ENCODE measurements at regions not wholly inside any gene's neighbourhood (a gene's known extent, or its start where the extent isn't known, plus 50 kb on each side); places are given as distances from the start of the nearest gene placed in this dataset.

DNA sequence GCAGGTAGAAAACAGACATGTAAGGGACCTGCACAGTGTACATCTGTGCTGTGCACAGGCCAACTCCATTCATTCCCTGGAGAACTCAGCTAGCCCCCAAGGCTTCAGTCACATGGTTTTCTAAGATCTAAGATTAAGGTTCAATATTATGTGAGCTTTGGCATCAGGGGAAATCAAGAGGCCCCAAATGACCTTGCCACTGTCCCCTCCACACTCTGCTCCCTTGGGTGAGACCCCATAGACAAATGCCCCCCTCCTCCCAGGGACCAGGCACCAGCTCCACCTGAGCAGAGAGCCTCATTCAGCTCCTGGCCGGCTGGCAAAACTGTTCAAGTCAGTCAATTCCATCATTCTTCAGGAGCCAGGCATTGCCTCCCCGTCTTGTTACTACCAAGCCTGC is 93.6 kb upstream of the TMEM18 start:
- DNase-seq (no peak), ATAC-seq (ENCODE audit: low read depth) (no peak)
- Mint-ChIP-seq H3K4me1 (no peaks in the 10 kb centered on the region), H3K4me3 (no peak overlapping the region), H3K36me3 (ENCODE audit: low read depth) (no peaks in the 10 kb centered on the region), H3K27ac (no peak overlapping the region), H3K9me3 (peaks cover 2% of the 10 kb centered on the region), H3K27me3 (peaks cover 4% of the 10 kb centered on the region)
- intact Hi-C loops (cut with micrococcal nuclease) = no loop called here
- ChIA-PET CTCF (no interaction called here), POLR2A (no interaction called here)
- TF ChIP-seq, protein P1, sequence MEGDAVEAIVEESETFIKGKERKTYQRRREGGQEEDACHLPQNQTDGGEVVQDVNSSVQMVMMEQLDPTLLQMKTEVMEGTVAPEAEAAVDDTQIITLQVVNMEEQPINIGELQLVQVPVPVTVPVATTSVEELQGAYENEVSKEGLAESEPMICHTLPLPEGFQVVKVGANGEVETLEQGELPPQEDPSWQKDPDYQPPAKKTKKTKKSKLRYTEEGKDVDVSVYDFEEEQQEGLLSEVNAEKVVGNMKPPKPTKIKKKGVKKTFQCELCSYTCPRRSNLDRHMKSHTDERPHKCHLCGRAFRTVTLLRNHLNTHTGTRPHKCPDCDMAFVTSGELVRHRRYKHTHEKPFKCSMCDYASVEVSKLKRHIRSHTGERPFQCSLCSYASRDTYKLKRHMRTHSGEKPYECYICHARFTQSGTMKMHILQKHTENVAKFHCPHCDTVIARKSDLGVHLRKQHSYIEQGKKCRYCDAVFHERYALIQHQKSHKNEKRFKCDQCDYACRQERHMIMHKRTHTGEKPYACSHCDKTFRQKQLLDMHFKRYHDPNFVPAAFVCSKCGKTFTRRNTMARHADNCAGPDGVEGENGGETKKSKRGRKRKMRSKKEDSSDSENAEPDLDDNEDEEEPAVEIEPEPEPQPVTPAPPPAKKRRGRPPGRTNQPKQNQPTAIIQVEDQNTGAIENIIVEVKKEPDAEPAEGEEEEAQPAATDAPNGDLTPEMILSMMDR (IDR thresholded peaks at IDR 0.05) = no peak

DNA sequence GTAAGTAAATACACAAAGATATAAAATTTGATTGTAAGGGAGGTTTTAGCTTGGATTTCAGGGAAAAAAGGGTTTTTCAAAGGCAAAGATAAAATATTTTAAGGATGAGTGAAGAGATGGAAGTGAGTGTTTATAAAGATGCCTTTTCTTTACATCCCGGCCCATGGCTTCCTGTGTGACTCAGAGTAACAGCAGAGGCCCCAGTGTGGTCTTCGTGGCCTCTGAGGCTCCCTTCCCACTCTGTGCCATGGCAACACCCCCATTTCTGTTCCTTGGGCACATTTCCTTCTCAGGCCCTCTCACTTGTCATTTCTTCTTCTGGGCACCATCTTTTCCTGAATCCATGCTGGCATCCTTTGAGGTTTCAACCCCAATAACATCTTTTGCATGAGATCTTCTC is 92.6 kb upstream of the TMEM18 start:
- DNase-seq = no peak
- intact Hi-C loops (cut with micrococcal nuclease) = no loop called here
- Mint-ChIP-seq H3K4me3 (no peak overlapping the region), H3K4me1 (no peaks in the 10 kb centered on the region), H3K27ac (no peak overlapping the region), H3K27me3 (peaks cover 4% of the 10 kb centered on the region), H3K9me3 (peaks cover 2% of the 10 kb centered on the region), H3K36me3 (ENCODE audit: low read depth) (no peaks in the 10 kb centered on the region)
- TF ChIP-seq, protein P1 (IDR thresholded peaks at IDR 0.05) = no peak
- no peak for ATAC-seq (ENCODE audit: low read depth)
- ChIA-PET POLR2A (no interaction called here), CTCF (no interaction called here)

DNA sequence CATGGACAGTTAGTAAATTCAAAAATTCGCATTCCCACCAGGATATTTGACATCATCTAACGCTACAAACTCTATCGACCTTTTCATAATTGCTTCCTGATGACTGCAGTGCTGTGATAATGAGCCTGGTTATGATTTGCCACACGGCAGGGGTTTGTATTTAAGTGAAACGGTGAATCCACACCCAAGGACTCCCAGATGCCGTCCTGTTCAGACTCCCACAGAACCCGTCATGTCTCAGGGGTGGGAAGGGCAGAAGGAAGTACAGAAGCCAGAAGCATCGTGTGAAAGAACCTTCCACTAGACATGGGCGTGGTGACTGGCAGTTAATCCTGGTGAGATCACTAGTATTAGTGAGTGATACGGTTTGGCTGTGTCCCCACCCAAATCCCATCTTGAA is 91.2 kb upstream of the TMEM18 start:
- no peaks in the 10 kb centered on the region for H3K4me1 Mint-ChIP-seq
- ChIA-PET POLR2A (no interaction called here), CTCF (no interaction called here)
- TF ChIP-seq, protein P1 (IDR thresholded peaks at IDR 0.05) = no peak
- ATAC-seq (ENCODE audit: low read depth) = no peak
- no peak overlapping the region for H3K4me3 Mint-ChIP-seq
- intact Hi-C loops (cut with micrococcal nuclease) = no loop called here
- no peak overlapping the region for H3K27ac Mint-ChIP-seq
- peaks cover 2% of the 10 kb centered on the region for H3K9me3 Mint-ChIP-seq
- H3K36me3 Mint-ChIP-seq (ENCODE audit: low read depth) = no peaks in the 10 kb centered on the region
- peaks cover 4% of the 10 kb centered on the region for H3K27me3 Mint-ChIP-seq
- DNase-seq = no peak

DNA sequence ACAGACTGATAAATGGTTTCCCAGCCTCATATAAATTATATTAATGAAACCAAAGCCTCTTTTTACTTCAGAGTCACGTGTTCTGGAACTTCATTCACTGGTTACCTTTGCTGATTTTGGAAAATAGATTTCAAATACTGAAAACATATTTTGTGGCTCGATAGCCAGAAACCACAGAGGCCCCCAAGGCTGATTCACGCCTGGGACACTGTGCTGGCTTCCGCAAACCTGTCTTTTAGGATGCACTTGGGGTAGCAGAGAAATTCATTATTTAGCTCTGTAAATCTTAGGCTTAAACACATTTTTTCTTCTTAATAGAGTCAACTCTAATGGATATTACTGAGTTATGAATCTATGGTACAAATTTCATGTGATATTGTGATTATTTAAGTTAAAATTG is 90.7 kb upstream of the TMEM18 start:
- intact Hi-C loops (cut with micrococcal nuclease) = no loop called here
- Mint-ChIP-seq H3K27ac (no peak overlapping the region), H3K4me1 (no peaks in the 10 kb centered on the region), H3K9me3 (peaks cover 2% of the 10 kb centered on the region), H3K27me3 (peaks cover 4% of the 10 kb centered on the region), H3K36me3 (ENCODE audit: low read depth) (no peaks in the 10 kb centered on the region), H3K4me3 (no peak overlapping the region)
- ChIA-PET POLR2A (no interaction called here), CTCF (no interaction called here)
- DNase-seq (no peak), ATAC-seq (ENCODE audit: low read depth) (no peak)
- TF ChIP-seq, protein P1 (IDR thresholded peaks at IDR 0.05) = no peak

DNA sequence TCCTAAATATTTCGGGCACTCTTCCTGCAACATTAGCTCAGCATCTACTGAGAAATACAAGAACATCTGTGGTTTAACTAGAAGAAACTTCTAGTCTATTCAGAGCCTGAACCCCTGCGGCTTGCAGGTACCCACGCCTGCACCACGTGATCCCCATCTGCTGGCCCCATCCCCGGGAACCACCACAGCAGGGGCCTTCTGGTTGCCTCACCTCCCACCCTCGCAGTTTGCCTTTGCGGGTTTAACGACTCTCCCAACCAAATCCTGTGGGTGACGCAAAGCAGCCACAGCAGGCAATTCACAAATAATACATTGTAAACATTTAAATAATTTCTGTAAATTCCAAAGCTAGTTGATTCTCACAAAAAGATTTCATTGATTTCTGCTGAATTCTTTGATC is 90.2 kb upstream of the TMEM18 start:
- POLR2A ChIA-PET = no interaction called here
- peaks cover 2% of the 10 kb centered on the region for H3K9me3 Mint-ChIP-seq
- H3K4me3 Mint-ChIP-seq = no peak overlapping the region
- H3K27me3 Mint-ChIP-seq = peaks cover 4% of the 10 kb centered on the region
- TF ChIP-seq, protein P1 (IDR thresholded peaks at IDR 0.05) = no peak
- H3K36me3 Mint-ChIP-seq (ENCODE audit: low read depth) = no peaks in the 10 kb centered on the region
- no peak overlapping the region for H3K27ac Mint-ChIP-seq
- intact Hi-C loops (cut with micrococcal nuclease) = no loop called here
- ATAC-seq (ENCODE audit: low read depth) (no peak), DNase-seq (no peak)
- H3K4me1 Mint-ChIP-seq = no peaks in the 10 kb centered on the region
- CTCF ChIA-PET = no interaction called here

All from activated B cell treated with CpG ODN at 0.5 μM for 24 hours (primary cell).